CD14-positive monocyte (primary cell): ENCODE measurements at regions not wholly inside any gene's neighbourhood (a gene's known extent, or its start where the extent isn't known, plus 50 kb on each side); places are given as distances from the start of the nearest gene placed in this dataset.

Experiments used
- DNase-seq, 3 donors: peaks; one replicate each; pipeline ENCODE4 v3.0.0-alpha.2; 2011 to 2022
- H2AFZ ChIP-seq: 2 replicates; pipeline ENCODE4 v1.6.0; 2012; ENCODE audit warnings: mild to moderate bottlenecking, low read depth, low read length, inconsistent platforms; ENCODE audit not compliant: insufficient read depth, poor library complexity, severe bottlenecking
- H3K27ac ChIP-seq, 2 donors: 1 replicate in 1 of 2; 2 replicates in 1 of 2; pipeline ENCODE4 v1.5.1; 2012 to 2013; ENCODE audit warnings: low read length in 2 of 2, control low read depth in 1 of 2, inconsistent platforms in 1 of 2, low read depth in 1 of 2, mild to moderate bottlenecking in 1 of 2
- H3K27me3 ChIP-seq, 2 donors: one replicate each; pipeline versions ENCODE4 v1.6.0 to v1.6.1; 2011 to 2013; ENCODE audit warnings: low read length in 2 of 2; ENCODE audit not compliant: control insufficient read depth in 2 of 2, insufficient read depth in 2 of 2
- H3K36me3 ChIP-seq, 2 donors: replicated peaks in 1 of 2; 1 replicate in 1 of 2; 2 replicates in 1 of 2; pipeline versions ENCODE4 v1.5.1 to v1.6.1; 2012 to 2013; ENCODE audit warnings: low read length in 2 of 2, control low read depth in 1 of 2, inconsistent platforms in 1 of 2, mild to moderate bottlenecking in 1 of 2; ENCODE audit not compliant: insufficient read depth in 2 of 2, control insufficient read depth in 1 of 2
- H3K4me1 ChIP-seq, 2 donors: 1 replicate in 1 of 2; 2 replicates in 1 of 2; pipeline versions ENCODE4 v1.5.1 to v1.6.1; 2012 to 2013; ENCODE audit warnings: low read length in 2 of 2, control low read depth in 1 of 2, inconsistent platforms in 1 of 2, mild to moderate bottlenecking in 1 of 2, moderate library complexity in 1 of 2; ENCODE audit not compliant: insufficient read depth in 2 of 2, control insufficient read depth in 1 of 2
- H3K4me2 ChIP-seq: replicated peaks from 2 replicates; pipeline ENCODE3; 2012; ENCODE audit warnings: low read length, moderate library complexity, mild to moderate bottlenecking; ENCODE audit not compliant: poor library complexity, severe bottlenecking; ENCODE audit errors: extremely low read depth
- H3K4me3 ChIP-seq, 3 experiments: fragments of 200-600 bp in 1 of 3; sonication (generic) in 1 of 3; replicated peaks in 1 of 3; 1 replicate in 2 of 3; 2 replicates in 1 of 3; pipeline ENCODE4 v1.5.1; 2011 to 2013; ENCODE audit warnings: low read length in 3 of 3, mild to moderate bottlenecking in 3 of 3, control low read depth in 2 of 3, low read depth in 2 of 3, inconsistent platforms in 1 of 3, moderate library complexity in 1 of 3
- H3K79me2 ChIP-seq: 2 replicates; pipeline ENCODE4 v1.6.0; 2012; ENCODE audit warnings: mild to moderate bottlenecking, control low read depth, inconsistent platforms, low read length, moderate library complexity; ENCODE audit not compliant: insufficient read depth
- H3K9ac ChIP-seq: 2 replicates; pipeline ENCODE4 v1.6.0; 2017; ENCODE audit warnings: low read length, mild to moderate bottlenecking; ENCODE audit not compliant: insufficient read depth, poor library complexity, severe bottlenecking
- H3K9me3 ChIP-seq, 2 donors: replicated peaks in 1 of 2; 1 replicate in 1 of 2; 2 replicates in 1 of 2; pipeline versions ENCODE4 v1.5.1 to v1.6.1; 2012 to 2013; ENCODE audit warnings: low read length in 2 of 2, control low read depth in 1 of 2; ENCODE audit not compliant: control insufficient read depth in 1 of 2, insufficient read depth in 1 of 2
- H4K20me1 ChIP-seq: 2 replicates; pipeline ENCODE4 v1.6.0; 2012; ENCODE audit warnings: mild to moderate bottlenecking, low read length, control low read depth, moderate library complexity; ENCODE audit not compliant: insufficient read depth
- H3K27ac Mint-ChIP-seq, 7 donors: one replicate each; pipeline ENCODE4 v1.8.0; 2020; ENCODE audit warnings: mild to moderate bottlenecking in 7 of 7, mixed read lengths in 7 of 7, moderate library complexity in 6 of 7, inconsistent platforms in 2 of 7
- H3K27me3 Mint-ChIP-seq, 3 donors: one replicate each; pipeline ENCODE4 v1.8.0; 2021 to 2022; ENCODE audit warnings: low read depth in 3 of 3, mild to moderate bottlenecking in 3 of 3, mixed read lengths in 3 of 3, moderate library complexity in 3 of 3, inconsistent platforms in 1 of 3
- H3K36me3 Mint-ChIP-seq, 2 donors: one replicate each; pipeline ENCODE4 v1.8.0; 2020; ENCODE audit warnings: mixed read lengths in 2 of 2, inconsistent platforms in 1 of 2, mild to moderate bottlenecking in 1 of 2
- H3K4me1 Mint-ChIP-seq: one replicate; pipeline ENCODE4 v1.8.0; 2020; ENCODE audit warnings: mild to moderate bottlenecking, mixed read lengths
- H3K4me3 Mint-ChIP-seq, 2 donors: one replicate each; pipeline ENCODE4 v1.8.0; 2020; ENCODE audit warnings: mild to moderate bottlenecking in 2 of 2, mixed read lengths in 2 of 2, moderate library complexity in 1 of 2
- H3K9me3 Mint-ChIP-seq, 7 donors: one replicate each; pipeline ENCODE4 v1.8.0; 2020 to 2022; ENCODE audit warnings: mixed read lengths in 7 of 7, mild to moderate bottlenecking in 6 of 7, moderate library complexity in 6 of 7, inconsistent platforms in 2 of 7
- WGBS: methylation state at CpG from one replicate; pipeline ENCODE4 v1.1.5; 2013; ENCODE audit warnings: missing lambda C conversion rate; ENCODE audit not compliant: insufficient coverage; 5-methylcytosine and 5-hydroxymethylcytosine counted together
- intact Hi-C, 2 donors: fragments of 100-400 bp; cut with micrococcal nuclease; formaldehyde crosslinking; loops; one replicate each; pipeline versions ENCODE4 v1.15.0 to v1.15.1; 2023
- TF ChIP-seq, protein P1 (sequence below): fragments of 200-600 bp; IDR thresholded peaks from one replicate; pipeline ENCODE4 v1.8.0; 2022; ENCODE audit warnings: antibody characterized with exemption, mild to moderate bottlenecking

DNA sequence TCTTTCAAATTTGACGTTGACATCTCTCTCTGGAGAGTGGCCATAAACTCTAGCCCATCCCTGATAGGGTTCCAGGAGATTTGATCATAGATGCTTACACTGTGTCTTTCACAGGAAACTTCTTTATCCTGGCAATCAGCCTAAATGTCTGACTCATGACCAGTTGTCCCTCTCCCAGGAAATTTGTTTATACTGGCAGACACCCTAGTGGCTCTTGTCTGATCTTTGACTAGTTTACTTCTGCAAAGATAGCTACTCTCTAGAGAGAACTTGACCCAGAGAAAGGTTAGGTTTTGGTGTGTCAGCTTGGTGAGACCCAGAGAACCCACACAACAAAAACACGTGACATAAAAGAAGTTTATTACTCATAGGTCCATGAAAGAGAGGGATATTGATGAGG is 509.8 kb downstream of the CENPC start:
- no peak overlapping the region for H3K27ac ChIP-seq
- no peak overlapping the region for H3K27ac Mint-ChIP-seq
- H3K27me3 ChIP-seq = no peaks in the 10 kb centered on the region
- no peaks in the 10 kb centered on the region for H3K9me3 ChIP-seq
- no peaks in the 10 kb centered on the region for H3K79me2 ChIP-seq
- TF ChIP-seq, protein P1, sequence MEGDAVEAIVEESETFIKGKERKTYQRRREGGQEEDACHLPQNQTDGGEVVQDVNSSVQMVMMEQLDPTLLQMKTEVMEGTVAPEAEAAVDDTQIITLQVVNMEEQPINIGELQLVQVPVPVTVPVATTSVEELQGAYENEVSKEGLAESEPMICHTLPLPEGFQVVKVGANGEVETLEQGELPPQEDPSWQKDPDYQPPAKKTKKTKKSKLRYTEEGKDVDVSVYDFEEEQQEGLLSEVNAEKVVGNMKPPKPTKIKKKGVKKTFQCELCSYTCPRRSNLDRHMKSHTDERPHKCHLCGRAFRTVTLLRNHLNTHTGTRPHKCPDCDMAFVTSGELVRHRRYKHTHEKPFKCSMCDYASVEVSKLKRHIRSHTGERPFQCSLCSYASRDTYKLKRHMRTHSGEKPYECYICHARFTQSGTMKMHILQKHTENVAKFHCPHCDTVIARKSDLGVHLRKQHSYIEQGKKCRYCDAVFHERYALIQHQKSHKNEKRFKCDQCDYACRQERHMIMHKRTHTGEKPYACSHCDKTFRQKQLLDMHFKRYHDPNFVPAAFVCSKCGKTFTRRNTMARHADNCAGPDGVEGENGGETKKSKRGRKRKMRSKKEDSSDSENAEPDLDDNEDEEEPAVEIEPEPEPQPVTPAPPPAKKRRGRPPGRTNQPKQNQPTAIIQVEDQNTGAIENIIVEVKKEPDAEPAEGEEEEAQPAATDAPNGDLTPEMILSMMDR = no peak
- intact Hi-C loops = no loop called here
- H3K36me3 Mint-ChIP-seq = no peaks in the 10 kb centered on the region
- DNase-seq = no peak
- H3K4me2 ChIP-seq = no peak overlapping the region
- no peaks in the 10 kb centered on the region for H3K36me3 ChIP-seq
- no peak overlapping the region for H2AFZ ChIP-seq
- H3K4me3 Mint-ChIP-seq = no peak overlapping the region
- WGBS = 100% methylated on average over 1 of the region's 2 CpGs
- no peaks in the 10 kb centered on the region for H4K20me1 ChIP-seq
- H3K4me3 ChIP-seq = no peak overlapping the region
- no peaks in the 10 kb centered on the region for H3K4me1 ChIP-seq
- H3K27me3 Mint-ChIP-seq = peaks cover 0 to 2% (median 0%) of the 10 kb centered on the region in 3 donors
- no peak overlapping the region for H3K9ac ChIP-seq
- H3K4me1 Mint-ChIP-seq = no peaks in the 10 kb centered on the region
- peaks cover 0 to 8% (median 2%) of the 10 kb centered on the region in 7 donors for H3K9me3 Mint-ChIP-seq

DNA sequence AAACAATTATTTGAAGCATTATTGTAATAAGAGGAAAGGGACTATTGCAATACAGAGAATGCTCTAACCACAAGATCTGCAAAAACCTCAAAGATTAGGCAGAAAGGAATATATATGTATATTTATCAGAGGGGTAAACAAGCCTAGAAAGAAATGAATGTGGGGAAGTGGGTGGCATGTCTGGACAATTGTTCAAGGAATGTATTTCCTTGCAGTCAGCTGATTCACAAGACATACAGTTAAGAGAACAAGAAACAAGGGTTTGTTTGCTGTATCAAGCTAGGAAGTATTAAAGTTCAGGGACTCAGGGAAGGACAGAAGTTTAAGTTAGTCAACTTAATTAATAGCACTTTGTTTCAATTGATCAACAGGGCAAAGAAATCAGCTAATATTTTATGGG is 514.7 kb downstream of the CENPC start:
- TF ChIP-seq, protein P1 = no peak
- H3K27me3 Mint-ChIP-seq = no peaks in the 10 kb centered on the region
- no peak overlapping the region for H3K4me2 ChIP-seq

More for the DNA sequence above, 514.7 kb downstream of the CENPC start:
- H3K79me2 ChIP-seq = no peaks in the 10 kb centered on the region
- no peak for DNase-seq
- Mint-ChIP-seq H3K36me3 (no peaks in the 10 kb centered on the region), H3K4me1 (no peaks in the 10 kb centered on the region), H3K9me3 (peaks cover 0 to 4% (median 1%) of the 10 kb centered on the region in 7 donors), H3K27ac (no peak overlapping the region), H3K4me3 (no peak overlapping the region)
- no peaks in the 10 kb centered on the region for H3K36me3 ChIP-seq
- H3K27me3 ChIP-seq = no peaks in the 10 kb centered on the region
- no peak overlapping the region for H3K4me3 ChIP-seq
- no peaks in the 10 kb centered on the region for H3K9me3 ChIP-seq
- no peak overlapping the region for H3K9ac ChIP-seq
- H3K27ac ChIP-seq = no peak overlapping the region
- intact Hi-C loops = no loop called here
- no peaks in the 10 kb centered on the region for H4K20me1 ChIP-seq
- H2AFZ ChIP-seq = no peak overlapping the region
- H3K4me1 ChIP-seq = no peaks in the 10 kb centered on the region
